ENCODE measurements at regions not wholly inside any gene's neighbourhood (a gene's known extent, or its start where the extent isn't known, plus 50 kb on each side); places are given as distances from the start of the nearest gene placed in this dataset.
"Not testable (repeated sequence)": the region's sequence is repeated elsewhere in the genome, so short reads cannot be mapped to it uniquely, and the experiment has no call there.

- no peak for DNase-seq (ENCODE audit: low spot score)
These were observed 388.0 kb downstream of the SEC14L1 start for GRCh38 chr17:77528516-77529327.

- no peak for DNase-seq (ENCODE audit: low spot score)
These were observed 388.5 kb downstream of the SEC14L1 start for GRCh38 chr17:77529328-77529650.

- no peak for DNase-seq (ENCODE audit: low spot score)
These were observed 389.8 kb downstream of the SEC14L1 start for GRCh38 chr17:77530591-77530990.

- no peak for DNase-seq (ENCODE audit: low spot score)
These were observed 390.2 kb downstream of the SEC14L1 start for GRCh38 chr17:77531002-77531401.

- no peak for DNase-seq (ENCODE audit: low spot score)
These were observed 390.9 kb downstream of the SEC14L1 start for GRCh38 chr17:77531641-77532040.

- not testable (repeated sequence) for DNase-seq (ENCODE audit: low spot score)
These were observed 392.9 kb downstream of the SEC14L1 start for GRCh38 chr17:77533697-77534096.

GRCh38 chr17:77534137-77534536 is 393.4 kb downstream of the SEC14L1 start:
- DNase-seq (ENCODE audit: low spot score), result no peak

GRCh38 chr17:77535435-77535834 is 394.7 kb downstream of the SEC14L1 start:
- no peak for DNase-seq (ENCODE audit: low spot score)

- no peak for DNase-seq (ENCODE audit: low spot score)
These were observed 395.1 kb downstream of the SEC14L1 start for GRCh38 chr17:77535892-77536291.

GRCh38 chr17:77537566-77537965 is 396.8 kb downstream of the SEC14L1 start:
- DNase-seq (ENCODE audit: low spot score), result no peak

GRCh38 chr17:77540531-77540930 is 399.8 kb downstream of the SEC14L1 start:
- DNase-seq (ENCODE audit: low spot score), result no peak

- no peak for DNase-seq (ENCODE audit: low spot score)
These were observed 400.2 kb downstream of the SEC14L1 start for GRCh38 chr17:77540975-77541374.

- no peak for DNase-seq (ENCODE audit: low spot score)
These were observed 401.2 kb downstream of the SEC14L1 start for GRCh38 chr17:77542011-77542410.

GRCh38 chr17:77542551-77543490 is 402.1 kb downstream of the SEC14L1 start:
- peak; percentile 93 for DNase-seq (ENCODE audit: low spot score)

GRCh38 chr17:77543801-77544200 is 403.0 kb downstream of the SEC14L1 start:
- DNase-seq (ENCODE audit: low spot score), result no peak

- no peak for DNase-seq (ENCODE audit: low spot score)
These were observed 403.8 kb downstream of the SEC14L1 start for GRCh38 chr17:77544347-77545110.

GRCh38 chr17:77546772-77547241 is 406.0 kb downstream of the SEC14L1 start:
- no peak for DNase-seq (ENCODE audit: low spot score)

GRCh38 chr17:77548967-77549366 is 408.2 kb downstream of the SEC14L1 start:
- DNase-seq (ENCODE audit: low spot score), result no peak

- no peak for DNase-seq (ENCODE audit: low spot score)
These were observed 408.7 kb upstream of the TNRC6C start for GRCh38 chr17:77549726-77550366.

- no peak for DNase-seq (ENCODE audit: low spot score)
These were observed 404.9 kb upstream of the TNRC6C start for GRCh38 chr17:77553459-77554066.

GRCh38 chr17:77555121-77555591 is 403.3 kb upstream of the TNRC6C start:
- DNase-seq (ENCODE audit: low spot score), result no peak

All from AG20443 (cell line).